Natural killer cell (primary cell): ENCODE measurements at regions not wholly inside any gene's neighbourhood (a gene's known extent, or its start where the extent isn't known, plus 50 kb on each side); places are given as distances from the start of the nearest gene placed in this dataset.

ENCODE experiments used
- ATAC-seq, 3 donors: fragments of 150-1000 bp in 2 of 3; fragments of 200-7000 bp in 1 of 3; cut with Tn5 transposase; 1 replicate in 1 of 3; 2 replicates in 2 of 3; pipeline ENCODE4 v1.10.0; 2021; ENCODE audit warnings: mild to moderate bottlenecking in 2 of 3, moderate library complexity in 2 of 3
- DNase-seq, 2 donors: peaks; one replicate each; pipeline versions ENCODE4 v3.0.0 to v3.0.0-alpha.2; 2013 to 2021; ENCODE audit warnings: mixed read lengths in 1 of 2
- H3K27ac ChIP-seq: one replicate; pipeline ENCODE4 v1.5.1; 2013; ENCODE audit warnings: mild to moderate bottlenecking, low read length
- H3K27me3 ChIP-seq: one replicate; pipeline ENCODE4 v1.6.1; 2013; ENCODE audit warnings: low read length; ENCODE audit not compliant: control insufficient read depth, insufficient read depth
- H3K36me3 ChIP-seq: one replicate; pipeline ENCODE4 v1.6.1; 2013; ENCODE audit warnings: low read length; ENCODE audit not compliant: control insufficient read depth, insufficient read depth
- H3K4me1 ChIP-seq: one replicate; pipeline ENCODE4 v1.6.1; 2013; ENCODE audit warnings: low read length; ENCODE audit not compliant: control insufficient read depth, insufficient read depth
- H3K4me3 ChIP-seq: one replicate; pipeline ENCODE4 v1.5.1; 2013; ENCODE audit warnings: low read length
- H3K9me3 ChIP-seq: one replicate; pipeline ENCODE4 v1.6.1; 2013; ENCODE audit warnings: low read length; ENCODE audit not compliant: control insufficient read depth, insufficient read depth
- H3K27ac Mint-ChIP-seq, 2 donors: one replicate each; pipeline ENCODE4 v1.8.0; 2022; ENCODE audit warnings: mild to moderate bottlenecking in 2 of 2, mixed read lengths in 2 of 2, moderate library complexity in 1 of 2
- H3K27me3 Mint-ChIP-seq, 2 donors: one replicate each; pipeline ENCODE4 v1.8.0; 2022; ENCODE audit warnings: low read depth in 2 of 2, mixed read lengths in 2 of 2
- H3K36me3 Mint-ChIP-seq: one replicate; pipeline ENCODE4 v1.8.0; 2022; ENCODE audit warnings: mixed read lengths
- H3K4me1 Mint-ChIP-seq, 2 donors: one replicate each; pipeline ENCODE4 v1.8.0; 2022; ENCODE audit warnings: mixed read lengths in 2 of 2
- H3K4me3 Mint-ChIP-seq: one replicate; pipeline ENCODE4 v1.8.0; 2022; ENCODE audit warnings: mild to moderate bottlenecking, moderate library complexity, mixed read lengths
- H3K9me3 Mint-ChIP-seq, 2 donors: one replicate each; pipeline ENCODE4 v1.8.0; 2022; ENCODE audit warnings: mixed read lengths in 2 of 2
- CTCF ChIP-seq: fragments of 200-600 bp; IDR thresholded peaks from one replicate; pipeline ENCODE4 v1.8.0; 2022; ENCODE audit warnings: antibody characterized with exemption
- WGBS: methylation state at CpG from one replicate; pipeline ENCODE4 v1.1.7; 2013; ENCODE audit warnings: missing lambda C conversion rate; ENCODE audit not compliant: insufficient coverage; 5-methylcytosine and 5-hydroxymethylcytosine counted together
- intact Hi-C: fragments of 100-400 bp; cut with micrococcal nuclease; formaldehyde crosslinking; loops from one replicate; pipeline ENCODE4 v1.14.2; 2022

GRCh38 chr10:120641695-120642094, 184.7 kb downstream of the PLPP4 start:
- Mint-ChIP-seq H3K27ac (no peak overlapping the region), H3K9me3 (no peaks in the 10 kb centered on the region), H3K4me1 (peaks cover 9 to 40% of the 10 kb centered on the region in 2 donors), H3K4me3 (no peak overlapping the region), H3K36me3 (no peaks in the 10 kb centered on the region), H3K27me3 (peaks cover 3 to 7% of the 10 kb centered on the region in 2 donors)
- Histone ChIP-seq H3K27ac (no peak overlapping the region), H3K4me1 (peaks cover 8% of the 10 kb centered on the region), H3K27me3 (no peaks in the 10 kb centered on the region), H3K36me3 (no peaks in the 10 kb centered on the region), H3K9me3 (no peaks in the 10 kb centered on the region), H3K4me3 (no peak overlapping the region)
- ATAC-seq = no peak
- DNase-seq = no peak
- intact Hi-C loops = no loop called here
- WGBS = 50% methylated on average over 1 of the region's 1 CpG
- no peak for TF ChIP-seq CTCF

GRCh38 chr10:120643351-120643750, 186.3 kb downstream of the PLPP4 start:
- H3K27me3 Mint-ChIP-seq = peaks cover 0 to 7% of the 10 kb centered on the region in 2 donors
- TF ChIP-seq CTCF = no peak
- ATAC-seq = no peak
- H3K27ac ChIP-seq = no peak overlapping the region
- intact Hi-C loops = no loop called here
- DNase-seq = no peak
- 64% methylated on average over 2 of the region's 2 CpGs for WGBS
- H3K4me3 Mint-ChIP-seq = no peak overlapping the region
- H3K4me1 ChIP-seq = peaks cover 11% of the 10 kb centered on the region
- no peaks in the 10 kb centered on the region for H3K9me3 Mint-ChIP-seq
- H3K9me3 ChIP-seq = no peaks in the 10 kb centered on the region
- H3K27ac Mint-ChIP-seq = no peak overlapping the region
- H3K27me3 ChIP-seq = no peaks in the 10 kb centered on the region
- H3K4me1 Mint-ChIP-seq = peaks cover 24 to 56% of the 10 kb centered on the region in 2 donors
- no peaks in the 10 kb centered on the region for H3K36me3 Mint-ChIP-seq
- H3K4me3 ChIP-seq = no peak overlapping the region
- H3K36me3 ChIP-seq = no peaks in the 10 kb centered on the region

GRCh38 chr10:120644556-120645410, 187.8 kb downstream of the PLPP4 start:
- intact Hi-C loops = no loop called here
- Histone ChIP-seq H3K27ac (no peak overlapping the region), H3K4me3 (no peak overlapping the region), H3K9me3 (no peaks in the 10 kb centered on the region), H3K27me3 (no peaks in the 10 kb centered on the region), H3K36me3 (no peaks in the 10 kb centered on the region), H3K4me1 (peaks cover 19% of the 10 kb centered on the region)
- Mint-ChIP-seq H3K4me3 (no peak overlapping the region), H3K4me1 (peaks cover 34 to 66% of the 10 kb centered on the region in 2 donors), H3K9me3 (no peaks in the 10 kb centered on the region), H3K27ac (no peak overlapping the region), H3K36me3 (no peaks in the 10 kb centered on the region), H3K27me3 (peaks cover 0 to 4% of the 10 kb centered on the region in 2 donors)
- DNase-seq (no peak), ATAC-seq (no peak)
- 40% methylated on average over 1 of the region's 1 CpG for WGBS
- TF ChIP-seq CTCF = no peak
